Activated gamma-delta T cell treated with anti-CD3 and anti-CD28 coated beads, Interleukin-2, amount 50 U/mL, for 16 hours (primary cell): ENCODE measurements at regions not wholly inside any gene's neighbourhood (a gene's known extent, or its start where the extent isn't known, plus 50 kb on each side); places are given as distances from the start of the nearest gene placed in this dataset.
A peak's percentile ranks its signal among the peaks of the same experiment; 100 is the strongest.

Source experiments
- DNase-seq: peaks from one replicate; pipeline ENCODE4 v3.0.0-alpha.2; 2020; ENCODE audit warnings: low read depth

- no peak for DNase-seq
Observed at GRCh38 chr16:80489173-80489572, 51.6 kb upstream of the DYNLRB2 start.

GRCh38 chr16:80488167-80488566 is 52.6 kb upstream of the DYNLRB2 start:
- DNase-seq: no peak

GRCh38 chr16:80480664-80481063 is 60.1 kb upstream of the DYNLRB2 start:
- DNase-seq: no peak

GRCh38 chr16:80477838-80478237 is 63.0 kb upstream of the DYNLRB2 start:
- DNase-seq: no peak

- no peak for DNase-seq
Observed at GRCh38 chr16:80468029-80468428, 72.8 kb upstream of the DYNLRB2 start.

GRCh38 chr16:80466024-80466987 is 74.5 kb upstream of the DYNLRB2 start:
- peak; percentile 17 for DNase-seq

GRCh38 chr16:80463751-80464495 is 76.9 kb upstream of the DYNLRB2 start:
- no peak for DNase-seq

GRCh38 chr16:80463326-80463725 is 77.5 kb upstream of the DYNLRB2 start:
- DNase-seq: no peak

- DNase-seq: no peak
Observed at GRCh38 chr16:80462917-80463316, 77.9 kb upstream of the DYNLRB2 start.

GRCh38 chr16:80460988-80461387 is 79.8 kb upstream of the DYNLRB2 start:
- DNase-seq: no peak

GRCh38 chr16:80459966-80460365 is 80.8 kb upstream of the DYNLRB2 start:
- DNase-seq: no peak

- no peak for DNase-seq
Observed at GRCh38 chr16:80459331-80459777, 81.4 kb upstream of the DYNLRB2 start.

- DNase-seq: no peak
Observed at GRCh38 chr16:80457871-80458270, 82.9 kb upstream of the DYNLRB2 start.

- DNase-seq: no peak
Observed at GRCh38 chr16:80454802-80455201, 86.0 kb upstream of the DYNLRB2 start.

- DNase-seq: no peak
Observed at GRCh38 chr16:80449392-80449791, 91.4 kb upstream of the DYNLRB2 start.

- no peak for DNase-seq
Observed at GRCh38 chr16:80447241-80447640, 93.6 kb upstream of the DYNLRB2 start.

- no peak for DNase-seq
Observed at GRCh38 chr16:80442779-80443178, 98.0 kb upstream of the DYNLRB2 start.

- DNase-seq: no peak
Observed at GRCh38 chr16:80441935-80442334, 98.9 kb upstream of the DYNLRB2 start.

- no peak for DNase-seq
Observed at GRCh38 chr16:80440667-80441066, 100.1 kb upstream of the DYNLRB2 start.

GRCh38 chr16:80437707-80438106 is 103.1 kb upstream of the DYNLRB2 start:
- DNase-seq: no peak

- no peak for DNase-seq
Observed at GRCh38 chr16:80436510-80436909, 104.3 kb upstream of the DYNLRB2 start.

- DNase-seq: no peak
Observed at GRCh38 chr16:80433623-80434022, 107.2 kb upstream of the DYNLRB2 start.

GRCh38 chr16:80427795-80428194 is 113.0 kb upstream of the DYNLRB2 start:
- no peak for DNase-seq
